K562 (cell line): ENCODE measurements at regions not wholly inside any gene's neighbourhood (a gene's known extent, or its start where the extent isn't known, plus 50 kb on each side); places are given as distances from the start of the nearest gene placed in this dataset.

ENCODE experiments used
- ATF4 ChIP-seq: fragments of 450-650 bp; formaldehyde crosslinking; IDR thresholded peaks from 2 replicates; pipeline ENCODE4 v1.4.0; 2022; ENCODE audit warnings: mild to moderate bottlenecking, moderate library complexity
- ATF7 ChIP-seq: fragments of 450-650 bp; IDR thresholded peaks from 2 replicates; pipeline ENCODE4 v1.7.1; 2014; ENCODE audit warnings: mild to moderate bottlenecking, moderate library complexity
- CHCHD3 ChIP-seq: fragments of 250-450 bp; sonication (Bioruptor Pico); IDR thresholded peaks from 2 replicates; pipeline ENCODE4 v2.1.2; 2022; ENCODE audit warnings: mild to moderate bottlenecking
- CTBP1 ChIP-seq: fragments of 450-650 bp; IDR thresholded peaks from 2 replicates; pipeline ENCODE4 v1.6.1; 2016; ENCODE audit warnings: borderline replicate concordance
- CXXC5 ChIP-seq: fragments of 250-450 bp; sonication (Bioruptor Pico); IDR thresholded peaks from 2 replicates; pipeline ENCODE4 v1.8.0; 2022; ENCODE audit warnings: inconsistent platforms, mild to moderate bottlenecking, moderate library complexity
- ESRRA ChIP-seq: fragments of 450-650 bp; IDR thresholded peaks from 2 replicates; pipeline ENCODE4 v1.6.1; 2014; ENCODE audit warnings: low read depth, mild to moderate bottlenecking, moderate library complexity, borderline replicate concordance
- ETV1 ChIP-seq: fragments of 450-650 bp; conservative IDR thresholded peaks from 2 replicates; pipeline ENCODE4 v1.6.1; 2016; ENCODE audit warnings: missing genetic modification characterization, control low read depth, low read depth, missing compliant biosample characterization
- JUN ChIP-seq, 2 experiments: sonication (generic) in 1 of 2; formaldehyde crosslinking in 1 of 2; IDR thresholded peaks; 2 replicates each; pipeline versions ENCODE4 v1.6.1 to v1.8.0; 2012 to 2022; ENCODE audit warnings: borderline replicate concordance in 2 of 2, mild to moderate bottlenecking in 2 of 2, improper control_type of control experiment in 1 of 2, low read depth in 1 of 2, low read length in 1 of 2, missing genetic modification reagents in 1 of 2
- JUND ChIP-seq, 2 experiments: IDR thresholded peaks; 2 replicates in 1 of 2; 3 replicates in 1 of 2; pipeline ENCODE4 v1.6.1; 2011; ENCODE audit warnings: borderline replicate concordance in 2 of 2, low read depth in 2 of 2, low read length in 2 of 2, improper control_type of control experiment in 1 of 2, missing biosample characterization in 1 of 2, missing genetic modification characterization in 1 of 2, missing genetic modification reagents in 1 of 2
- MAZ ChIP-seq, 2 experiments: fragments of 450-650 bp in 1 of 2; sonication (generic) in 1 of 2; formaldehyde crosslinking; IDR thresholded peaks in 1 of 2; conservative IDR thresholded peaks in 1 of 2; 2 replicates each; pipeline versions ENCODE4 v1.4.0 to v1.5.0; 2020; ENCODE audit warnings: mild to moderate bottlenecking in 1 of 2, missing genetic modification reagents in 1 of 2
- NR2C1 ChIP-seq, 2 experiments: fragments of 450-650 bp; IDR thresholded peaks; 2 replicates each; pipeline ENCODE4 v1.6.1; 2017; ENCODE audit warnings: mild to moderate bottlenecking in 2 of 2, antibody characterized with exemption in 1 of 2, inconsistent platforms in 1 of 2, missing compliant biosample characterization in 1 of 2, missing genetic modification characterization in 1 of 2
- NR2C2 ChIP-seq, 2 experiments: fragments of 200-800 bp in 1 of 2; sonication (Bioruptor generic) in 1 of 2; sonication (generic) in 1 of 2; formaldehyde crosslinking in 1 of 2; IDR thresholded peaks; 2 replicates each; pipeline versions ENCODE4 v1.6.1 to v1.8.0; 2016 to 2022; ENCODE audit warnings: mild to moderate bottlenecking in 1 of 2, missing compliant biosample characterization in 1 of 2, missing genetic modification characterization in 1 of 2, missing genetic modification reagents in 1 of 2
- SMARCA4 ChIP-seq: fragments of 450-650 bp; IDR thresholded peaks from 2 replicates; pipeline ENCODE4 v1.6.1; 2016
- TCFL5 ChIP-seq: fragments of 250-450 bp; sonication (Bioruptor Pico); conservative IDR thresholded peaks from 2 replicates; pipeline ENCODE4 v1.6.1; 2021; ENCODE audit warnings: mild to moderate bottlenecking, moderate library complexity, matching md5 sums
- ZNF395 ChIP-seq: fragments of 200-800 bp; sonication (Bioruptor generic); IDR thresholded peaks from 2 replicates; pipeline ENCODE4 v1.6.1; 2017; ENCODE audit warnings: missing genetic modification characterization, missing compliant biosample characterization
- TF ChIP-seq, protein P1 (sequence below), 2 experiments: fragments of 450-650 bp in 1 of 2; IDR thresholded peaks; 2 replicates each; pipeline ENCODE4 v1.6.1; 2011 to 2017; ENCODE audit warnings: low read depth in 2 of 2, antibody characterized with exemption in 1 of 2, borderline replicate concordance in 1 of 2, low read length in 1 of 2, mild to moderate bottlenecking in 1 of 2, mixed read lengths in 1 of 2; ENCODE audit not compliant: control insufficient read depth in 1 of 2
- TF ChIP-seq, protein P2 (sequence below): fragments of 200-800 bp; sonication (Bioruptor generic); IDR thresholded peaks from 2 replicates; pipeline ENCODE4 v1.6.1; 2017; ENCODE audit warnings: missing genetic modification characterization, missing compliant biosample characterization

DNA sequence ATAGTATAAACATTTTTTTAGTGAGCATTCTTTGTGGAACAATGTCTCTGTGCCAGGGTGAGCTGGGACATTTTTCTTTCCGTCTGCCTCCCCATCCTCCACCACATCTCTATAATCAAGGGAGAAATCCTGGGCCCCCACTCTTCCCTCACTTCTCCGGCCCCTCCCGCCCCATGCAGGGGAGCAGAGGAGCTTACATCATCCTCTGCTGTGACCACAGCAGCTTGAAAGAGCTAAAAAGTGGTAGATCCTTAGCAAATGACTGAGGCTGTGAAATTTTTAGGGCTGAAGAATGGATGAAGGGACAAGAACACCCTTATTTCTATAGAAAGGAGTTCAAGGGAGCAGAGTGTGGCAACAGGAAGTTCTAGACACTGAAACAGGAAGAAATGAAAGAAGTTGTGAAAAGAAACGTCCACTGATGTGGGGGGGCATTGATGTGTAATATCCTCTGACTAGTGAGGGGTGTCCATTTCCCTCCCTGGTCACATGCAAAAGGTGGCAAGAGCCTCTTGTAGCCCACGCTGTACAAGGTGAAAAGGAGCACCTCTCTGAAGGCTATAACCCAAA, 380.3 kb upstream of the JARID2 start (continued):
- TF ChIP-seq, protein P1, sequence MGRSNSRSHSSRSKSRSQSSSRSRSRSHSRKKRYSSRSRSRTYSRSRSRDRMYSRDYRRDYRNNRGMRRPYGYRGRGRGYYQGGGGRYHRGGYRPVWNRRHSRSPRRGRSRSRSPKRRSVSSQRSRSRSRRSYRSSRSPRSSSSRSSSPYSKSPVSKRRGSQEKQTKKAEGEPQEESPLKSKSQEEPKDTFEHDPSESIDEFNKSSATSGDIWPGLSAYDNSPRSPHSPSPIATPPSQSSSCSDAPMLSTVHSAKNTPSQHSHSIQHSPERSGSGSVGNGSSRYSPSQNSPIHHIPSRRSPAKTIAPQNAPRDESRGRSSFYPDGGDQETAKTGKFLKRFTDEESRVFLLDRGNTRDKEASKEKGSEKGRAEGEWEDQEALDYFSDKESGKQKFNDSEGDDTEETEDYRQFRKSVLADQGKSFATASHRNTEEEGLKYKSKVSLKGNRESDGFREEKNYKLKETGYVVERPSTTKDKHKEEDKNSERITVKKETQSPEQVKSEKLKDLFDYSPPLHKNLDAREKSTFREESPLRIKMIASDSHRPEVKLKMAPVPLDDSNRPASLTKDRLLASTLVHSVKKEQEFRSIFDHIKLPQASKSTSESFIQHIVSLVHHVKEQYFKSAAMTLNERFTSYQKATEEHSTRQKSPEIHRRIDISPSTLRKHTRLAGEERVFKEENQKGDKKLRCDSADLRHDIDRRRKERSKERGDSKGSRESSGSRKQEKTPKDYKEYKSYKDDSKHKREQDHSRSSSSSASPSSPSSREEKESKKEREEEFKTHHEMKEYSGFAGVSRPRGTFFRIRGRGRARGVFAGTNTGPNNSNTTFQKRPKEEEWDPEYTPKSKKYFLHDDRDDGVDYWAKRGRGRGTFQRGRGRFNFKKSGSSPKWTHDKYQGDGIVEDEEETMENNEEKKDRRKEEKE (IDR thresholded peaks at IDR 0.05; ENCODE audit: borderline replicate concordance in 1 of 2, control insufficient read depth in 1 of 2, low read depth in 2 of 2, low read length in 1 of 2): no peak
- TF ChIP-seq JUN (IDR thresholded peaks at IDR 0.05; ENCODE audit: borderline replicate concordance, low read depth, low read length) (peak; percentile 65), JUN (CRISPR knock-in tag; IDR thresholded peaks at IDR 0.05; ENCODE audit: borderline replicate concordance) (no peak), CXXC5 (CRISPR knock-in tag) (peak; percentile 46), SMARCA4 (peak; percentile 36; the same call in 1 of the 2 replicates), ATF4 (peak; percentile 66), CHCHD3 (CRISPR knock-in tag) (no peak), JUND (IDR thresholded peaks at IDR 0.05; ENCODE audit: borderline replicate concordance, low read depth, low read length) (peak; percentile 80), JUND (tag; IDR thresholded peaks at IDR 0.05; ENCODE audit: borderline replicate concordance, low read depth, low read length) (no peak; the same call in 2 of the 3 replicates), TCFL5 (CRISPR knock-in tag) (no peak), NR2C2 (CRISPR knock-in tag; IDR thresholded peaks at IDR 0.05) (no peak), NR2C2 (tag; IDR thresholded peaks at IDR 0.05) (peak; percentile 44; the same call in 1 of the 2 replicates), CTBP1 (0 out of 2 replicates have a peak, but pooled peaks have one; percentile 42), NR2C1 (IDR thresholded peaks at IDR 0.05) (no peak), NR2C1 (tag; IDR thresholded peaks at IDR 0.05) (peak; percentile 15; the same call in 1 of the 2 replicates), ETV1 (tag) (0 out of 2 replicates have a peak, but pooled peaks have one; percentile 25), ZNF395 (peak; percentile 41; the same call in 1 of the 2 replicates), ESRRA (0 out of 2 replicates have a peak, but pooled peaks have one; percentile 10), MAZ (CRISPR knock-in tag; conservative IDR thresholded peaks at IDR 0.05 in 1 of 2, IDR thresholded peaks at IDR 0.05 in 1 of 2) (peak; percentile 48 to 92; a peak in 3 of 4 replicates), ATF7 (peak; percentile 76)
- TF ChIP-seq, protein P2, sequence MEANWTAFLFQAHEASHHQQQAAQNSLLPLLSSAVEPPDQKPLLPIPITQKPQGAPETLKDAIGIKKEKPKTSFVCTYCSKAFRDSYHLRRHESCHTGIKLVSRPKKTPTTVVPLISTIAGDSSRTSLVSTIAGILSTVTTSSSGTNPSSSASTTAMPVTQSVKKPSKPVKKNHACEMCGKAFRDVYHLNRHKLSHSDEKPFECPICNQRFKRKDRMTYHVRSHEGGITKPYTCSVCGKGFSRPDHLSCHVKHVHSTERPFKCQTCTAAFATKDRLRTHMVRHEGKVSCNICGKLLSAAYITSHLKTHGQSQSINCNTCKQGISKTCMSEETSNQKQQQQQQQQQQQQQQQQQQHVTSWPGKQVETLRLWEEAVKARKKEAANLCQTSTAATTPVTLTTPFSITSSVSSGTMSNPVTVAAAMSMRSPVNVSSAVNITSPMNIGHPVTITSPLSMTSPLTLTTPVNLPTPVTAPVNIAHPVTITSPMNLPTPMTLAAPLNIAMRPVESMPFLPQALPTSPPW: peak; percentile 71
